ENCODE measurements at regions not wholly inside any gene's neighbourhood (a gene's known extent, or its start where the extent isn't known, plus 50 kb on each side); places are given as distances from the start of the nearest gene placed in this dataset.
"Not testable (repeated sequence)": the region's sequence is repeated elsewhere in the genome, so short reads cannot be mapped to it uniquely, and the experiment has no call there.

- no peak overlapping the region for H3K27ac ChIP-seq
- no peak for DNase-seq (ENCODE audit: low read depth, low spot score)
Observed at GRCh38 chr17:13851889-13852288, 217.4 kb upstream of the COX10 start.

GRCh38 chr17:13855730-13856129, 213.6 kb upstream of the COX10 start:
- not testable (repeated sequence) for DNase-seq (ENCODE audit: low read depth, low spot score)

GRCh38 chr17:13862346-13862745, 207.0 kb upstream of the COX10 start:
- no peak for DNase-seq (ENCODE audit: low read depth, low spot score)
- no peak overlapping the region for H3K27ac ChIP-seq

More at GRCh38 chr17:13855730-13856129, 213.6 kb upstream of the COX10 start:
- H3K27ac ChIP-seq: not testable (repeated sequence)

GRCh38 chr17:13863436-13863835, 205.9 kb upstream of the COX10 start:
- no peak for DNase-seq (ENCODE audit: low read depth, low spot score)
- H3K27ac ChIP-seq: no peak overlapping the region

GRCh38 chr17:13864521-13864920, 204.8 kb upstream of the COX10 start:
- DNase-seq (ENCODE audit: low read depth, low spot score): no peak
- H3K27ac ChIP-seq: no peak overlapping the region

GRCh38 chr17:13865650-13866049, 203.7 kb upstream of the COX10 start:
- no peak overlapping the region for H3K27ac ChIP-seq
- DNase-seq (ENCODE audit: low read depth, low spot score): no peak

GRCh38 chr17:13869331-13869940, 199.9 kb upstream of the COX10 start:
- H3K27ac ChIP-seq: no peak overlapping the region
- no peak for DNase-seq (ENCODE audit: low read depth, low spot score)

GRCh38 chr17:13871261-13871660, 198.0 kb upstream of the COX10 start:
- no peak for DNase-seq (ENCODE audit: low read depth, low spot score)
- H3K27ac ChIP-seq: no peak overlapping the region

- H3K27ac ChIP-seq: no peak overlapping the region
- no peak for DNase-seq (ENCODE audit: low read depth, low spot score)
Observed at GRCh38 chr17:13874134-13874533, 195.2 kb upstream of the COX10 start.

- DNase-seq (ENCODE audit: low read depth, low spot score): no peak
Observed at GRCh38 chr17:13874817-13875216, 194.5 kb upstream of the COX10 start.

GRCh38 chr17:13879961-13880466, 189.3 kb upstream of the COX10 start:
- no peak overlapping the region for H3K27ac ChIP-seq
- no peak for DNase-seq (ENCODE audit: low read depth, low spot score)

More at GRCh38 chr17:13874817-13875216, 194.5 kb upstream of the COX10 start:
- no peak overlapping the region for H3K27ac ChIP-seq

- DNase-seq (ENCODE audit: low read depth, low spot score): no peak
- H3K27ac ChIP-seq: no peak overlapping the region
Observed at GRCh38 chr17:13883659-13884058, 185.6 kb upstream of the COX10 start.

GRCh38 chr17:13884347-13884746, 185.0 kb upstream of the COX10 start:
- no peak overlapping the region for H3K27ac ChIP-seq

GRCh38 chr17:13885550-13885949, 183.8 kb upstream of the COX10 start:
- H3K27ac ChIP-seq: no peak overlapping the region
- no peak for DNase-seq (ENCODE audit: low read depth, low spot score)

More at GRCh38 chr17:13884347-13884746, 185.0 kb upstream of the COX10 start:
- DNase-seq (ENCODE audit: low read depth, low spot score): no peak

GRCh38 chr17:13885953-13886889, 183.1 kb upstream of the COX10 start:
- DNase-seq (ENCODE audit: low read depth, low spot score): no peak
- H3K27ac ChIP-seq: no peak overlapping the region

GRCh38 chr17:13888056-13888609, 181.2 kb upstream of the COX10 start:
- H3K27ac ChIP-seq: no peak overlapping the region
- no peak for DNase-seq (ENCODE audit: low read depth, low spot score)

- H3K27ac ChIP-seq; DNase-seq (ENCODE audit: low read depth, low spot score): not testable (repeated sequence)
Observed at GRCh38 chr17:13908971-13909370, 160.3 kb upstream of the COX10 start.

- no peak for DNase-seq (ENCODE audit: low read depth, low spot score)
- no peak overlapping the region for H3K27ac ChIP-seq
Observed at GRCh38 chr17:13909901-13910519, 159.3 kb upstream of the COX10 start.

GRCh38 chr17:13917634-13918033, 151.7 kb upstream of the COX10 start:
- DNase-seq (ENCODE audit: low read depth, low spot score): no peak
- no peak overlapping the region for H3K27ac ChIP-seq

- no peak overlapping the region for H3K27ac ChIP-seq
- no peak for DNase-seq (ENCODE audit: low read depth, low spot score)
Observed at GRCh38 chr17:13918247-13918646, 151.1 kb upstream of the COX10 start.
